HCT116 (cell line): ENCODE measurements at regions not wholly inside any gene's neighbourhood (a gene's known extent, or its start where the extent isn't known, plus 50 kb on each side); places are given as distances from the start of the nearest gene placed in this dataset.

Source experiments
- EZH2 ChIP-seq: fragments of 200-600 bp; sonication (generic); IDR thresholded peaks from 2 replicates; pipeline ENCODE4 v1.6.1; 2017; ENCODE audit warnings: antibody characterized with exemption, mixed run types
- RAD21 ChIP-seq: IDR thresholded peaks from 2 replicates; pipeline ENCODE4 v1.6.1; 2012; ENCODE audit warnings: low read depth, mild to moderate bottlenecking
- REST ChIP-seq: IDR thresholded peaks from 2 replicates; pipeline ENCODE4 v1.6.1; 2012; ENCODE audit warnings: low read depth
- TF ChIP-seq, protein P1 (sequence below), 3 experiments: fragments of 200-600 bp in 1 of 3; sonication (generic) in 1 of 3; IDR thresholded peaks in 2 of 3; conservative IDR thresholded peaks in 1 of 3; 2 replicates each; pipeline ENCODE4 v1.5.1; 2012 to 2017; ENCODE audit warnings: low read depth in 2 of 3, low read length in 2 of 3, antibody characterized with exemption in 1 of 3, borderline replicate concordance in 1 of 3, control low read depth in 1 of 3, mild to moderate bottlenecking in 1 of 3, mixed read lengths in 1 of 3, mixed run types in 1 of 3, moderate library complexity in 1 of 3; ENCODE audit not compliant: insufficient read depth in 1 of 3

GRCh38 chr13:111043575-111043982, 71.5 kb upstream of the ARHGEF7 start:
- TF ChIP-seq REST (no peak), RAD21 (no peak), EZH2 (no peak)
- TF ChIP-seq, protein P1, sequence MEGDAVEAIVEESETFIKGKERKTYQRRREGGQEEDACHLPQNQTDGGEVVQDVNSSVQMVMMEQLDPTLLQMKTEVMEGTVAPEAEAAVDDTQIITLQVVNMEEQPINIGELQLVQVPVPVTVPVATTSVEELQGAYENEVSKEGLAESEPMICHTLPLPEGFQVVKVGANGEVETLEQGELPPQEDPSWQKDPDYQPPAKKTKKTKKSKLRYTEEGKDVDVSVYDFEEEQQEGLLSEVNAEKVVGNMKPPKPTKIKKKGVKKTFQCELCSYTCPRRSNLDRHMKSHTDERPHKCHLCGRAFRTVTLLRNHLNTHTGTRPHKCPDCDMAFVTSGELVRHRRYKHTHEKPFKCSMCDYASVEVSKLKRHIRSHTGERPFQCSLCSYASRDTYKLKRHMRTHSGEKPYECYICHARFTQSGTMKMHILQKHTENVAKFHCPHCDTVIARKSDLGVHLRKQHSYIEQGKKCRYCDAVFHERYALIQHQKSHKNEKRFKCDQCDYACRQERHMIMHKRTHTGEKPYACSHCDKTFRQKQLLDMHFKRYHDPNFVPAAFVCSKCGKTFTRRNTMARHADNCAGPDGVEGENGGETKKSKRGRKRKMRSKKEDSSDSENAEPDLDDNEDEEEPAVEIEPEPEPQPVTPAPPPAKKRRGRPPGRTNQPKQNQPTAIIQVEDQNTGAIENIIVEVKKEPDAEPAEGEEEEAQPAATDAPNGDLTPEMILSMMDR (IDR thresholded peaks at IDR 0.05 in 2 of 3, conservative IDR thresholded peaks at IDR 0.05 in 1 of 3; ENCODE audit: borderline replicate concordance in 1 of 3, insufficient read depth in 1 of 3, low read depth in 2 of 3, low read length in 2 of 3), result no peak
